GM13977 (cell line): ENCODE measurements at regions not wholly inside any gene's neighbourhood (a gene's known extent, or its start where the extent isn't known, plus 50 kb on each side); places are given as distances from the start of the nearest gene placed in this dataset.

ENCODE experiments used
- DNase-seq: peaks from one replicate; pipeline ENCODE4 v3.0.0; 2012; ENCODE audit warnings: low spot score
- in situ Hi-C: fragments of 300-500 bp; cut with MboI; formaldehyde crosslinking; loops from one replicate; pipeline ENCODE4 v1.12.0; 2022; ENCODE audit warnings: low sequenced_read_pairs, low pct_unique_long_range_greater_than_20kb, mixed read lengths, inconsistent platforms; ENCODE audit not compliant: unreplicated experiment
- TF ChIP-seq, protein P1 (sequence below): IDR thresholded peaks from 2 replicates; pipeline ENCODE4 v1.5.1; 2012; ENCODE audit warnings: mild to moderate bottlenecking, control low read depth; ENCODE audit not compliant: insufficient read depth; ENCODE audit errors: extremely low read depth, missing control alignments

DNA sequence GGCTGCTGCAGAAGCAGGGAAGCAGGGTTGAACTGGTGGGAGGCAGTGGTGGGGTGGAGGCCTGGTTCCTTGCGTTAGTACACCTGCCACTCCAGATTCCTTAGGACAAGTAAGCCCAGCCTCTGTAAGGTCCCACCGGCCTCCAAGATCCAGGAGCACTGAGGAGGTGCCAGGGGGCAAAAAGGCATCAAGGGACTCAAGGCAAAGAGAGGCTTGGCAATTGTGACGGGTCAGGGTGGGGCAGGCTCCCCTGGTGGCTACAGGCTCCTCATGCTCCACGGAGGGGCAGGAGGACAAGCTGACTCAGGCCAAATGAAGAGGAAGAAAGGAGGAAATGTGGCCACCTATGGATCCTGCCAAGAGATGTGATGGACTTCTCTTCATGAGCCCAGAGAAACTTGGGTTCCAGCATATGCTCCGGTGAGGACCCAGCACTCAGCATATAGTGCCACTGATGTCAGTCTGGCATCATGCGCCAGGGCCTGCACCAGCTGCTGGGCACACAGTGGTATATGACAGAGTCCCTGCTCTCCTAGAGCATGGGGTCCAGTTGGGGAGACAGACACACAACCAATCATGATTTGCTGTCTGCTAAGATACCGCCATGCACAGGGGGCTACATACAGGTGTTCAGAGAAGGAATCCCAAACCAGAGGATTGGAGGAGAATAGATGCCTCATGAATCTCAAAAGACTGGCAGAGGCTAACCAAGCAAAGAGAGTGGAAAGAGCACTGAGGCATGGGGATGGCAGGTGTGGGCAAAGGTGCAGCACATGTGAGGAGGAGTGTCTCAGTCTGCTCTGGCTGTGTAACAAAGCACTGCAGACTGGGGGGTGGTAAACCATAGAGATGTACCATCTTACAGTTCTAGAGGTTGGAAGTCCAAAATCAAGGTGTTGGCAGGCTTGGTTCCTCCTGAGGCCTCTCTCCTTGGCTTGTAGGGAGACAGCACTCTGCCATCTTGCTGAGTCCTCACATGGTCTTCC lies 249.7 kb downstream of the RHOU start:
- DNase-seq: no peak
- TF ChIP-seq, protein P1, sequence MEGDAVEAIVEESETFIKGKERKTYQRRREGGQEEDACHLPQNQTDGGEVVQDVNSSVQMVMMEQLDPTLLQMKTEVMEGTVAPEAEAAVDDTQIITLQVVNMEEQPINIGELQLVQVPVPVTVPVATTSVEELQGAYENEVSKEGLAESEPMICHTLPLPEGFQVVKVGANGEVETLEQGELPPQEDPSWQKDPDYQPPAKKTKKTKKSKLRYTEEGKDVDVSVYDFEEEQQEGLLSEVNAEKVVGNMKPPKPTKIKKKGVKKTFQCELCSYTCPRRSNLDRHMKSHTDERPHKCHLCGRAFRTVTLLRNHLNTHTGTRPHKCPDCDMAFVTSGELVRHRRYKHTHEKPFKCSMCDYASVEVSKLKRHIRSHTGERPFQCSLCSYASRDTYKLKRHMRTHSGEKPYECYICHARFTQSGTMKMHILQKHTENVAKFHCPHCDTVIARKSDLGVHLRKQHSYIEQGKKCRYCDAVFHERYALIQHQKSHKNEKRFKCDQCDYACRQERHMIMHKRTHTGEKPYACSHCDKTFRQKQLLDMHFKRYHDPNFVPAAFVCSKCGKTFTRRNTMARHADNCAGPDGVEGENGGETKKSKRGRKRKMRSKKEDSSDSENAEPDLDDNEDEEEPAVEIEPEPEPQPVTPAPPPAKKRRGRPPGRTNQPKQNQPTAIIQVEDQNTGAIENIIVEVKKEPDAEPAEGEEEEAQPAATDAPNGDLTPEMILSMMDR: no peak
- in situ Hi-C loops: no loop called here

DNA sequence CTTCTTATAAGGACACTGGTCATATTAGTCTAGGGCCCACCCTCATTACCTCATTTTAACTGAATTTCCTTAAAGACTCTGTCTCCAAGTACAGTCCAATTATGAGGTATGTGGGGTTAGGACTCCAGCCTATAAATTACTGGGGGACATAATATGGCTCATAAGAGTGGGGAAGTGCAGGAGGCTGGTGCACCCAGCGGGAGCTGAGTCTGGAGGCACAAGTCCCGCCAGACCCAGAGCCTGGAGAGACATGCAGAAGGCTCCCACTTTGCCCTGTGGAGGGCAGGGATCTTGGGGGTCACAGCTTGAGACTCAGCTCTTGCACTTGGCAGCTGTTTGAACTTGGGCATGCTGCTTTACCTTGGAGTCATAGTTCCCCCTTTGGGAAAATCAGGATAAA lies 250.4 kb downstream of the RHOU start:
- TF ChIP-seq, protein P1: no peak

DNA sequence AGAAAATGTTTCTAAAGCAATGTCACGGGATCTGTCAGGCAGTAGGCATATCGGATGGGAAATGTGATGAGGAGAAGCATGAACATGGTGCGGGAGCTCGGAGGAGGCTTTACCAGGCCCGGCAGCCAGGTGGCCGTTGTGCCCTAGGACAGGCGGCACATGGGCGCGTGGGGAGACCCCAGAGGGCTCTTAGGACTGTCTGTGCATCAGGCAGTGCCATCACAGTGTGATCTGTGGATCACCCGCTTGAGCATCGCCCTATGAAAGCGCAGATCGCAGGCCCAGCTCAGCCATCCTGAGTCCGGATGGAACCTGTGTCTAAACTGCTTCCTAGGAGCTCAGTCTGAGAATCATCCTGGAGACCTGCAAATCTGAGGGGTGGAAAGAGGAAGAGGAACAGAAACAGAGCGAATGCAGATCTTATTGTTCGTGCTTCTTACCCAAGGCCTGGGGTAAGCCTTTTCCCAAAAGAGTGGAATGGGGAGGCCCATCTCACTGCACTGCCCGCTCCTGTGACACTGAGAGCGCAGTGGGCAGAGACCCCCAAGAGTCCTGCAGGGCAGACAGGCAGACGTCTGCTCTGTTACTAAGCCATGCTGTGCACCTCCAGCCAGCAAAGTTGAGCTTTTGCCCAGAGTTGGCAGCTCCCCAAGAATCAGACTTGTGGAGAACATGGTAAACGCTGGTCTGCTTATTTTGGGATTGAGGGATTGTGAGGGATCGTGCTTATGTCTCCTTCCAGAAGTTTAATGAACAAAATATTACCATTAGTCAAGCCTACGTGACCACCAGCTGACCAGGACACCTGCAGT lies 251.0 kb downstream of the RHOU start:
- in situ Hi-C loops: no loop called here
- TF ChIP-seq, protein P1: no peak
- no peak for DNase-seq

More for the DNA sequence above, 250.4 kb downstream of the RHOU start:
- no peak for DNase-seq
- in situ Hi-C loops: no loop called here

DNA sequence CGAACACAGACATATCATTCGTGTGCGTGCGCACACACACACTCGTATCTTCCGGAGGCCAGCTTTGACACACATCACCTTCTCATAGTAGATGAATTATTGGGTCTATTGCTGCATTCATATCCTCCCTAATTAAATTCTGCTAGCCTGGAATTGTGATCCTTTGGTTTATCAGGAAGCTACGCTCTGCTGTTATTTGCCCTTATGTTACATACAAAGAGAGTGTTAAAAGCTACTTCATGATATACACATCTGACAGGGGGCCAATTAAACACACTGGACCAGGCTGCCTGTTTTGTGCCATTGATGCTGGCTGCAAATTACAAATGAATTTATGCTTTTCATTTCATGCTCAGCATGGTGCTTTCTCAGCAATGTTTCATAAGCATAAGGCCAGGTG lies 252.0 kb downstream of the RHOU start:
- DNase-seq: no peak
- in situ Hi-C loops: no loop called here
- TF ChIP-seq, protein P1: no peak

DNA sequence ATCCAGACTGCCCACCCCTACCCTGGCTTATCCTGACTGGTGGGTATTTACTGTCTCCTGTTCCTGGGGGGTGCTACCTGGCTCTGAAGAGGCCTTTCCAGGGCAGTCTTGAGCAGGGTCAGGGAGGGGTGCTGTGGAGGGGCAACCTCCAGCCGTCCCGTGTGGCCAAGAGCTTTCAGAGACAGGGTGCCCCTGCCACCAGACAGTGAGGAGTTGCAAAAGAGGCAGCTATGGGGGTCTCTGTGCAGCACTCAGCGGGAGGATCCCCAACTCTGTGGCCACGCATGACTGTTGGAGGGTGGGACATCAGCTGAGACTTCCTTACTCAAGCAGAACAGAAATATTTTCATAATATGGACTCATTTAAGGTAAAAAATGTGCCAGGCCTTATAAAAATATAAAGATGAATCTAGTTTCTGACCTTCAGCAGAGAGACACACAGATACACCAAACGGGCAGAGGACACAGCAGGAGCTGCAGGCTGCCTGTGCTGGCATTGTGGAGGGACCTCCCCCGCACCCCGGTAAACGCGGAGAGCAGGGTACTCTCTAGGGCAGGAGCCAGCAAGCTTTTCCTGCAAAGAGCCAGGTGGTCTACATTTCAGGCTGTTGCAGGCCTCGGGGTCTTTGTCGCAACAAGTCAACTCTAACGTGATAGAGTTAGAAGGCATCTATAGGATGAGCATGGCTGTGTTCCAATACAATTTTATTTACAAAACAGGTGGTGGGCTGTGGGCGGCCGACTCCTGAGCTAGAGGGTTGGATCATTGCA lies 252.6 kb downstream of the RHOU start:
- DNase-seq: no peak
- TF ChIP-seq, protein P1: no peak
- in situ Hi-C loops: no loop called here

DNA sequence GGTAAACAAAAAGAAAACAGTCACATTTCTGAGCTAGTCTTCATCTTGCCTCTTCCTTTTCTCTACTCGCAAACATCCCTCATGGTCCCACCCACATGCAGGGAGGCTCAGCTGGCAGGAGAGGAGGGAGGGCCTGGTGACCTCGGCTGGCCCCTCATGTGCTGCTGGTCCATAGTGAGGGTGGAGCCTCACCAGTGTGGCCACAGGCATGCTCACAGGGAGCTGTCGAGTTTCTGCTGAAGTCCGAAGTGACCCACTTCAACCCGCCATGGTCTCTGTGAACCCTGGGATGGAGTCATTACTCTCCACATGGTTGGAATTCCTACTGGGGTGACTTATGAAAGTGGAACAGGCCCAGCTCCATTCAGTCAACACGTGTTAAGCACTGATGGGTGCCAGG lies 253.4 kb downstream of the RHOU start:
- DNase-seq: no peak
- in situ Hi-C loops: no loop called here
- TF ChIP-seq, protein P1: no peak
